ENCODE measurements at regions not wholly inside any gene's neighbourhood (a gene's known extent, or its start where the extent isn't known, plus 50 kb on each side); places are given as distances from the start of the nearest gene placed in this dataset.

DNA sequence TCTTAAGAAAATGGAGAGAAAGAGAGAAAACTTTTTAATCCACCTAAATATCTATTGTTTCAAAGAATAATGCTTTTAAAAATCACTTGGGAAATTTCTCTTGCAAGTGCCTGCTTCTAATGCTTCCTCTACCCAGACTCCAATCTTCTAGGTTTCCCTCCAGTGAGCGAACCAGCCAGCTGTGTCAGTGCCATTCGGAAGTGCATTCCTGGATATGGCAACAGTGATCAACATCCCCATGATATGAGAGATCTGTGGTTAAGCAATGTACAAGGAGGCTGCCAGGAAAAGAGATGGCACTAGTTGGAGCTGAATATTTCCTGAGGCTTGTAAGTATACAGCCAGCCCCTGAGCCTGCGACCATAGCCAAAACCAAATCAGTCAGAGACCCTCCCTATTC, 53.3 kb upstream of the KCNMB2 start:
- DNase-seq (no peak), ATAC-seq (no peak)
- Mint-ChIP-seq H3K4me1 (no peaks in the 10 kb centered on the region), H3K27ac (no peak overlapping the region), H3K9me3 (peaks cover 0 to 2% (median 0%) of the 10 kb centered on the region in 9 donors), H3K4me3 (no peak overlapping the region), H3K27me3 (peaks cover 4 to 41% (median 13%) of the 10 kb centered on the region in 5 donors), H3K36me3 (no peaks in the 10 kb centered on the region)
- POLR2A ChIA-PET: no interaction called here

GRCh38 chr3:178483704-178484103, 52.5 kb upstream of the KCNMB2 start:
- POLR2A ChIA-PET: no interaction called here
- H3K27me3 Mint-ChIP-seq: peaks cover 0 to 41% (median 13%) of the 10 kb centered on the region in 5 donors

GRCh38 chr3:178485756-178486155, 50.5 kb upstream of the KCNMB2 start:
- no peak overlapping the region for H3K4me3 Mint-ChIP-seq
- peaks cover 0 to 37% (median 11%) of the 10 kb centered on the region in 5 donors for H3K27me3 Mint-ChIP-seq
- DNase-seq (no peak), ATAC-seq (no peak)
- H3K27ac Mint-ChIP-seq: no peak overlapping the region
- POLR2A ChIA-PET: no interaction called here
- no peaks in the 10 kb centered on the region for H3K36me3 Mint-ChIP-seq
- peaks cover 0 to 2% (median 0%) of the 10 kb centered on the region in 9 donors for H3K9me3 Mint-ChIP-seq
- no peaks in the 10 kb centered on the region for H3K4me1 Mint-ChIP-seq

More at GRCh38 chr3:178483704-178484103, 52.5 kb upstream of the KCNMB2 start:
- Mint-ChIP-seq H3K4me3 (no peak overlapping the region), H3K9me3 (peaks cover 0 to 2% (median 0%) of the 10 kb centered on the region in 9 donors), H3K4me1 (no peaks in the 10 kb centered on the region), H3K36me3 (no peaks in the 10 kb centered on the region), H3K27ac (no peak overlapping the region)
- ATAC-seq: no peak
- no peak for DNase-seq
